Endothelial cell of umbilical vein (primary cell): ENCODE measurements at regions not wholly inside any gene's neighbourhood (a gene's known extent, or its start where the extent isn't known, plus 50 kb on each side); places are given as distances from the start of the nearest gene placed in this dataset.

Experiments used
- EZH2 ChIP-seq: IDR thresholded peaks from 2 replicates; pipeline ENCODE4 v1.6.1; 2012; ENCODE audit warnings: borderline replicate concordance, low read depth, mild to moderate bottlenecking, moderate library complexity, low read length, inconsistent platforms; ENCODE audit not compliant: severe bottlenecking
- FOS ChIP-seq: IDR thresholded peaks from 2 replicates; pipeline ENCODE4 v1.6.1; 2011; ENCODE audit warnings: mild to moderate bottlenecking, low read length, moderate library complexity, borderline replicate concordance; ENCODE audit not compliant: insufficient read depth
- GATA2 ChIP-seq: IDR thresholded peaks from 2 replicates; pipeline ENCODE4 v1.7.0; 2011; ENCODE audit warnings: low read depth, mild to moderate bottlenecking, moderate library complexity, mixed read lengths, low read length; ENCODE audit not compliant: insufficient read length, insufficient read depth
- JUN ChIP-seq: IDR thresholded peaks from 2 replicates; pipeline ENCODE4 v1.6.1; 2011; ENCODE audit warnings: borderline replicate concordance, low read depth; ENCODE audit not compliant: insufficient read length, insufficient read depth
- MYC ChIP-seq: IDR thresholded peaks from one replicate; pipeline ENCODE4 v1.6.1; 2011; ENCODE audit warnings: mild to moderate bottlenecking, low read depth, low read length
- POLR2A ChIP-seq: IDR thresholded peaks from 2 replicates; pipeline ENCODE4 v1.6.1; 2012; ENCODE audit warnings: low read depth, mild to moderate bottlenecking, control low read depth, low read length
- TF ChIP-seq, protein P1 (sequence below), 2 donors: IDR thresholded peaks; 1 replicate in 1 of 2; 2 replicates in 1 of 2; pipeline ENCODE4 v1.5.1; 2011; ENCODE audit warnings: low read length in 2 of 2, mild to moderate bottlenecking in 2 of 2, moderate library complexity in 2 of 2, control low read depth in 1 of 2, inconsistent platforms in 1 of 2, low read depth in 1 of 2; ENCODE audit not compliant: insufficient read depth in 1 of 2; ENCODE audit errors: extremely low read depth in 1 of 2
- TF ChIP-seq, protein P2 (sequence below): IDR thresholded peaks from 2 replicates; pipeline ENCODE4 v1.6.1; 2011; ENCODE audit not compliant: insufficient read depth, insufficient read length

DNA sequence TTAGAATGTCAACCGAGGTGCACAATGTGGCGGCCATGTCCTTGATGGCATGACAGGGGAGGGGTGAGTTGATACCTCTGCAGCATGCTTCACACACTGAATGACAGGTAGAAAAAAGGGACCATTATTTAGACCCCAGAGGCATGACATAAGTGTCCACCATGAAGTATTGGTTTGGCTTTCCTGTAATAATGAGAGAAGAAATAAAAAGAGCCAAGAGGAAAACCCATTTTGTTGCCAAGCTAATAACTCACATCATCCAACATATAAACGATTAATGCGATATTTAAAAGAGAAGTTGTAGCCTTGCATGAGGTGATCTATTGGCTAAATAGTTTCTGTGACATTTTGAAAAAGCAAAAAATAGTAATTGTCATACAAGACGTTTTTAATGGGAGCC lies 343.4 kb downstream of the LRIG3 start:
- TF ChIP-seq POLR2A (no peak), MYC (no peak), JUN (no peak), EZH2 (no peak), FOS (no peak), GATA2 (no peak)
- TF ChIP-seq, protein P1, sequence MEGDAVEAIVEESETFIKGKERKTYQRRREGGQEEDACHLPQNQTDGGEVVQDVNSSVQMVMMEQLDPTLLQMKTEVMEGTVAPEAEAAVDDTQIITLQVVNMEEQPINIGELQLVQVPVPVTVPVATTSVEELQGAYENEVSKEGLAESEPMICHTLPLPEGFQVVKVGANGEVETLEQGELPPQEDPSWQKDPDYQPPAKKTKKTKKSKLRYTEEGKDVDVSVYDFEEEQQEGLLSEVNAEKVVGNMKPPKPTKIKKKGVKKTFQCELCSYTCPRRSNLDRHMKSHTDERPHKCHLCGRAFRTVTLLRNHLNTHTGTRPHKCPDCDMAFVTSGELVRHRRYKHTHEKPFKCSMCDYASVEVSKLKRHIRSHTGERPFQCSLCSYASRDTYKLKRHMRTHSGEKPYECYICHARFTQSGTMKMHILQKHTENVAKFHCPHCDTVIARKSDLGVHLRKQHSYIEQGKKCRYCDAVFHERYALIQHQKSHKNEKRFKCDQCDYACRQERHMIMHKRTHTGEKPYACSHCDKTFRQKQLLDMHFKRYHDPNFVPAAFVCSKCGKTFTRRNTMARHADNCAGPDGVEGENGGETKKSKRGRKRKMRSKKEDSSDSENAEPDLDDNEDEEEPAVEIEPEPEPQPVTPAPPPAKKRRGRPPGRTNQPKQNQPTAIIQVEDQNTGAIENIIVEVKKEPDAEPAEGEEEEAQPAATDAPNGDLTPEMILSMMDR (IDR thresholded peaks at IDR 0.05; ENCODE audit: extremely low read depth in 1 of 2, insufficient read depth in 1 of 2, low read depth in 1 of 2, low read length in 2 of 2) = no peak
- TF ChIP-seq, protein P2, sequence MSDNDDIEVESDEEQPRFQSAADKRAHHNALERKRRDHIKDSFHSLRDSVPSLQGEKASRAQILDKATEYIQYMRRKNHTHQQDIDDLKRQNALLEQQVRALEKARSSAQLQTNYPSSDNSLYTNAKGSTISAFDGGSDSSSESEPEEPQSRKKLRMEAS = no peak
